CD4-positive, alpha-beta T cell treated with Interferon alpha-2 for 1 hour (primary cell): ENCODE measurements at regions not wholly inside any gene's neighbourhood (a gene's known extent, or its start where the extent isn't known, plus 50 kb on each side); places are given as distances from the start of the nearest gene placed in this dataset.

Experiments
- DNase-seq, 2 donors: peaks; one replicate each; pipeline ENCODE4 v3.0.0-alpha.2; 2020 to 2022

DNA sequence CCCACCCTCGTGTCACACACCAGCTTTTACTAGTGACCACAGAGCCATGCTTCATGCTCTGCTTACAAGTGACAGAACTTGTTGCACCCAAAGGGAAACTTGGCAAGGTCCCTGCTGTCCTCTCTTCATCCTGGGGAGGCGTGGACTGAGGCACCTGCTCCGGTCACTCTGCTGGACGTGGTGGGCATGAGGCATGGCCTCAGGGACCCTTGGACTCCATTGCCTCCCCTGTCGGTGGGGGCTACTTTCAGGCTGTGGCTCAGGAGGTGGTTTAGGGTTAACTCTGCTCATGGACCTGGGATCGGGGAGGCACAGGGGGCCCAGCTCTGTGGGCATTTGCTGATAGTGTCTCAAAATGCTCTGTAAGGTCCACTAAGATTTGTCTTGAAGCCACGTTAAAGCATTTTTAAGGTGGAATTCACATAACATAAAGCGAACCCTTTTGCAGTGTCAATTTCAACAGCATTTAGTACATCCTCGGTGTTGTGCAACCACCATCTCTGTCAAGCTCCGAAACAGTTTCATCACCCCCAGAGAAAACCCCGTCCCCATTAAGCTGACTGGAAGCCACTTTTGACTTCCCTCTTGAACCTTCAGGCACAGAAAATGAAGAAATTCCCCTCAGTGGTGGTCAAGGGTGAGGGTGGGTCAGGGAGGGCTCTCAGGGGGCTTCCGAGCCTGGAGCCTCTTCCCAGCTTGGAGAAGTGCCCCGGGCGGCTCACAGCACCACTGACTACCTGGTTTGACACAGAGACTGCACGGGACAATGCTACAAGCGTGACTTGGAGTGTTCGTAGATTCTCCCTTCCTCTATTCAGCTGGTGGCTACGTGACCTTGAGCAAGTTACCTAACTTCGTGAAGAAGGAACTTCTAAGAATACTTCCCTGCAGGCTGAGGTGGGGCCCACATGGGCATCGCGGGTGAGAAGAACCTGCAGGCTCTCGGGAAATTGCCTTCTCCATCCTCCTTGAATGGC is 100.0 kb upstream of the HDAC4 start:
- DNase-seq, result peak; percentile 19 to 51

DNA sequence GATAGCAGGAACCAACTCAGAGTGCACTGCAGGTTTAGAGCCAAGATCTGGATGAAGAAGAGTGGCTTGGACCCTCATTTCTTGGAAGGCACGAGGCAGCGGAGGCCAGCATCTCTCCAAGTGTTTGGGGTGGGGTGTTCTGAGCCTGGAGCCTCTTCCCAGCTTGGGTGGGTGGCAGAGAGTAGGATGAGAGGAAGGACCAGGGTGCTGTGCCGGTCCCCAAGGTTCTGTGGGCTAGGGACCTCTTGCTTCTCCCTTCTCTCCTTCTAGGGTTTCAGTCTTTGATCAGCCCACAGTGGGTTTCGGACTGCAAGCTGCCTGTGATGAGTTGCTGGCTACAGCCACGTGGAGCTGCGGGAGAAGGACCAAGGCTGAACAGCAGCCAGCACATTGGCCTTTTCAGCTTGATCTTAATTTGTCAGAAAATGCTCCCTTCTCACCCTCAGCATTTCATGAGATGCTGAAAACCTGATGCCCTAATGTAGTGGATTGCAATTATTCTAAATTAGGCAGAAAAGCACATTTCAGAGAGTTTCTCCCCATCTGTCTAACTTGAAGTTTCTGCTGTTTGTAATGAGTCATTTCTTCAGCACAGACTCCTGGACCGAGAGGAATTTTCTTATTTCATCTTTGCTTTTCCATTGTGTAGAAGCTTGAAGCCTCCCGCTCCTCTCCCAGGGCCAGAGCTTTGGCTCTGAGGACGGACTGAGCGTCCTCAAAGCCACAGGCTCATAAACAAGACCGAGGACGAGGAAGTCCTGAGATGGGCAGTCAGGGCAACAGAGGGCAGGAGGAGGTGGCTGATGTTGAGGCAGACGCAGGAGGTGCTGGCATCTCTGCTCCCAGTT is 99.1 kb upstream of the HDAC4 start:
- no peak for DNase-seq

DNA sequence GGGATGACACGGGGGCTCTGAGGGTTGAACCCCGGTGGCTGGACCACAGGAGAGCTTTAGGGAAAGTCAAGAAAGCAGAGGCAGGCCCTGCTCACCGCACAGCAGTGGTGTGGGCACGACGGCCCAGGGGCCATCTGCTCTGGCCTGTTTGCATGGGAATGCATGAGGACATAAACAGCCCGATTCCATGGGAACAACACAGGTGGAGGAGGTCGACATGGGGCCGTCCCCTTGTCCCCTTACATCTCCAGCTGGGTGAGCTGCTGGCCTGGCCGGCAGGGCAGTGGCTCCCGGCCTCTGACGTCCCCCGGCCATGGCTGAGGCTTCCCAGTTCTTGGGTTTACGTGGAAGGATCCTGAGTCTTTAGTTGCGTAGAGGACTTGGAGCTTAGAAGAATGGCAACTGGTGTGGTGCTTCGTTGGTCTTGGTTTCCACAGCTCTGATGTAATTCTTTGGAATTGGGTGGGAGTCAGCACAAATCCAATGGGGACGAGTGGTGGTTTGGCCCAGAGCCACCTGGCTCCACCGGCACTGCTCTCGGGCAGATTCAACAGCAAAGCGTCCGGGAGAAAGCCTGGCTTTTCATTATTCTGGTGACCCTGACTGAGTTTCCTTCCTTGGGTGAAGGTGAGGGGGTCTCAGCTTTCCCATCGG is 98.3 kb upstream of the HDAC4 start:
- DNase-seq, result no peak

DNA sequence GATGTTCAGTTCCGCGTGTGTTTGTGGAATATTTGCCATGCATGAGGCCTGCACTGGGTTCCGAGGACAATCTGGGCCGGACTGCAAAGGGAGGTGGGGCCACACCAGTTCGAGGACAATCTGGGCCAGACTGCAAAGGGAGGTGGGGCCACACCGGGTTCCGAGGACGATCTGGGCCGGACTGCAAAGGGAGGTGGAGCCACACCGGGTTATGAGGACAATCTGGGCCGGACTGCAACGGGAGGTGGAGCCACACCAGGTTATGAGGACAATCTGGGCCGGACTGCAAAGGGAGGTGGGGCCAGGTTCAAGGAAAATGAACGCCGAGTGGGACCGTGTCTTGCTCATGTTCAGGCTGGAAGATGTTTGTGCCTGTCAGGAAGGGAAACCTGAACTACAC is 97.8 kb upstream of the HDAC4 start:
- DNase-seq, result no peak

DNA sequence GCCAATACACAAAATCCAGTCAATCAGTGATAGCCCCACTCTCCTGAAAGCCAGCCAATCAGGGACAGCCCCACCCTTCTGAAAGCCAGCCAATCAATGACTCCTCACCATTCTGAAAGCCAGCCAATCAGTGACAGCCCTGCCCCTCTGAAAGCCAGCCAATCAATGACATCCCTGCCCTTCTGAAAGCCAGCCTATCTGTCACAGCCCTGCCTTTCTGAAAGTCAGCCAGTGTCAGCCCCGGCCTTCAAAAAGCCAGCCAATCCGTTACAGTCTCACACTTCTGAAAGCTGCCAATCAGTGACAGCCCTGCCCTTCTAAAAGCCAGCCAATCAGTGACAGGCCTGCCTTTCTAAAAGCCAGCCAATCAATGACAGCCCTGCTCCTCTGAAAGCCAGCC is 95.9 kb upstream of the HDAC4 start:
- no peak for DNase-seq

DNA sequence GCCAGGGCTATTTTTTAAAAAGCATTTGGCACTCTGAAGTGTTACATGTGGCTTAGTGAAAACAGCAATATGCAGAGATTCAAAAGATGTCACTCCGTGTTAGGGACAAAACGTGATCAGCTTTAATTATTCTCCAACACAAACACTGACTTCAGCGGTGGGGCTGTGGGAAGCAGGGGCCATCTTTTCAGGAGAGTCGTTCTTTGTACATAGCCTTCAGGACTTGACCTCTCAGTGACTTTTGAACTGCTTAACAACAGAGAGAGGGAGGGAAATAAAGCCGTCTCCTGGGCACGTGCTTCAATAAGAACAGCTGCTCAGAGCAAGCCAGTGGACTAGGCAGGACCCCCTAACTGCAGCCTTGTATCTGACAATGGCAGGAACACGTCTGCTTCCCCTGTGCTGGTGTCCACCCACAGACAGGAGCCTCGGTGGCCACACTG is 95.0 kb upstream of the HDAC4 start:
- DNase-seq, result no peak

DNA sequence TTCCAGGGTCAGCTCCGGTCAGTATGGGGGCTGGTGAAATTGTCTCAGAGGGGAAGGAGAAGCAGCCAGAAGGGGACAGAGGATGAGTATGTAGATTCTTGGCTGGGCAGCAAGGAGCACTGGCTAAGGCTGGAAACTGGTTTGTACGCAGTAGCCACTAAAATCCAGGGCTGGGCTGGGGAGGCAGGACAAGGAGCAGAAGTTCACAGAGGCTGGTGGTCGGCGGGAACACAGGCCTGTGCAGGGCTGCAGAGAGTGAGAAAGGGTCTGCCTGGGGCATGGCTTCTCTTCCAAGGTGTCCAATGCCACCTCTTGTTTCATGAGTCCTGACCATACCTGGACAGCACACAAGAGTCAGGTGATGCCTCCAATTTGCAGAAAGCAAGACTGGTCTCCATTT is 94.4 kb upstream of the HDAC4 start:
- DNase-seq, result no peak

DNA sequence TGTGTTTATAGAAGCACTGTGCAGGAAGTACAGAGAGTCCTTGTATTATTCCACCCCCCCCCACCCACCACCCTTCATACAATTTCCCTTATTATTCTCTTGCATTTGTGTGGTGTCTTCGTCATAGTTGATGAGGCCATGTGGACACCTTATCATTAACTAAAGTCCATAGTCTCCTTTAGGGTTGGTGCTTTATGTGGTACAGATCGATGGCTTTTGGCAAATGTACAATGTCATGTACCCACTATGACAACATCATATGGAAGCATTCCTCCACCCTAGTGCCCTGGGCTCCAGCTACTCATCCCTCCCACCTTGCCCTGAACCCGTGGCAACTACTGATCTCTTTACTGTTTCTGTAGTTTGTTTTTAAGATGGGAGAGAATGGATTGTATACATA is 93.8 kb upstream of the HDAC4 start:
- DNase-seq, result no peak

DNA sequence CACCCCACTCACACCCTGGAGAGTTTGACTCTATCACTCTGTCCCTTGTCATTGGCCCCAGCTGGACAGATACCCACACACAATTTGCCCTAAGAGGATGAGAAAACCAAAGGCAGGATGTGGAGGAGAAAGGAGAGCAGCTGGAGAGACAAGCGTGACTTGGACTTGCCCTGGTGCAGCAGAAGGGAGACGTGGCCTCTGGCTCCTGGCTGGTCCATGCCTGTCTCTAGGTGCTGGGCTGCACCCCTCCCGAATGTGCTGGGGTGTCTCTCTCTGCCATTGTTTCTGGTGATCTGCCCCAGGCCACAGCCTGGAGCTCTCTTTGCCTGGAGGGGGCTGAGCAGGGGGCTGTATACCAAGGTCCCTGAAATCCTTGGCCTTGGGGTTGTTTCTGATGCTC is 88.7 kb upstream of the HDAC4 start:
- DNase-seq, result no peak

DNA sequence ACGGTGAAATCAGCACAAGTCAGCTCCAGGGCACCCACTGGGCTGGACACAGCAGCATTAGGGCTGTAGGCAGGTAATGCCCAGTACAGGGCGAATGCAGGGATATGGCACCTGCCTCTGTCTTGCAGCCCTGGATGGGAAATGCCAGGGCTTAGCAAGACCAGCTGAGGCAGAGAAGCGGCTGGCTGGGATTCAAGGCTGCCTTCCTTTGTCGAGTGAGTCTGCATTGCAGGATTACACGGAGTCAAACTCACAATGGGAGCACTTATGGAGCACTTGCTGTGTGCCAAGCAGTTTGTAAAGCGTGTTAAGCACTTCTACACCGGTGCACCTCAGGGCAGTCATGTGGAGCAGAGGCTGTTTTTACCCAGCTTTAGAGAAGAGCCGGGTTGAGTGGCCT is 87.3 kb upstream of the HDAC4 start:
- DNase-seq, result no peak

DNA sequence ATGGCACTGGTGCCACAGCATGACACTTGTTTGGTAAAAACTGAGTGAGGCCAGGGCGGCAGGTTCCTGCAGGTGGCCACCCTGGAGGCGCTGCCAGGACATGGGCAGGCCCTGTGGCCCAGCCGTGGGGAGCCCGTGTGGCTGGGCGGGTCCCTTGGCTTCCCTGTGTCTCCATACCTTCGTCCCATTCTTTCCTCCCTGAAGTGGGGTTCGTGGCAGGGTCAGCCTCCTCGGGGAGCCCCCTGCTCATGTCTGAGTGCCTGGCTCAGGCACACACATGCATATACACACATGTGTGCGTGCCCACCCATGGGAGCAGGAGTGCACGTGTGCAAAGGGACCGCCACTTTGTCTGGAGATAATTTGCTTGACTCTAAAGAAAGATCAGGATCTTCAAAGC is 86.5 kb upstream of the HDAC4 start:
- no peak for DNase-seq

DNA sequence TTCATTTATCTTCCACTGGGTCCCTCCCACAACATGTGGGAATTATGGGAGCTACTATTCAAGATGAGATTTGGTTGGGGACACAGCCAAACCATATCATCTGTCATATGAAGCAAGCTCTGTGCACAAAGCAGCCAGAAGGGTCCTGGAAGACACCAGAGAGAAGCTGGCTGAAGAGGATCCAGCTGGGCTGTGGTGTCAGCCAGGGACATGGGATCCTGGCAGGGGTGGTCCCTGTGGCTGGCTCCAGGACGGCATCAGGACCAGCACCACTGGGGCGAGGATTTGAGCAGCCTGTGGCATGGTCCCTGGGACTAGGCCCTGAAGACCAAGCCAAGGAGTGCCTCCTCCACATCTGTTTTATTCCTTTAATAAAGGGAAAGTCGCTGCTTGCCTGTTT is 84.8 kb upstream of the HDAC4 start:
- no peak for DNase-seq

DNA sequence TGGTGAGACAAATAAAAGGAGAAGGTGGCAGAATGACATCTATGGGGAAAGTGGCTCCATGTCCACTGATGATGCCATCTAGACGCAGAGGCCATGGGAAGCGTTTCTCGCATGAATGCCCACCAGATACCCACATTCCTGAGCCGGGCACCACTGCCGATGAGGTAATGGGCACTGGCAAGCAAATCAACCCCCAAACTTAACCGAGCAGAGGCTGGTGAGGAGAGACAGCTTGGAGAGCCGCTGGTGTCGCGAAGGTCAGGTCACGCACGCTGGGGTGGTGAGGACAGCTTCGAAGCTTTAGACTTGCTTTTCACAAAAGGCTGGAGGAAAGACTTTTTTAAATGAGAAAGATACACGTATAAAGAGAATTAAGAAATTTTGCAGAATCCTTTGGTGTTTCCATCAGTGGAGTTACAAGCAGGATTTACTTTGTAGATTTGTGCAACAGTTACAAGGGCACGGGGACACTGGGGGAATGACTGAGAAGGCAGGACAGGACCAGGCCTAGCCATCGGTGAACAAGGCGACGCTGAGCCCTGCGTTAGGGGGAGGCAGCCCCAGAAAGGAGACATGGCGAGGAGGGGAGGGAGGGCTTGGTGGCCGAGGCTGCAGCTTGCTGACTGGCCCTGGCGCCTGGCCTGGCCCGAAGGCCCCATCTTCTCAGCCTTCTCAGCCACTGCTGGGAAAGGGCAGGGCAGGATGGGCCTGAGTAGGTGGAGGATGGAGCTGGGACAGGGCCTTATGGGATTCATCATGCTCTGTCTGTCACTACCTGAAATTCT is 83.9 kb upstream of the HDAC4 start:
- no peak for DNase-seq

DNA sequence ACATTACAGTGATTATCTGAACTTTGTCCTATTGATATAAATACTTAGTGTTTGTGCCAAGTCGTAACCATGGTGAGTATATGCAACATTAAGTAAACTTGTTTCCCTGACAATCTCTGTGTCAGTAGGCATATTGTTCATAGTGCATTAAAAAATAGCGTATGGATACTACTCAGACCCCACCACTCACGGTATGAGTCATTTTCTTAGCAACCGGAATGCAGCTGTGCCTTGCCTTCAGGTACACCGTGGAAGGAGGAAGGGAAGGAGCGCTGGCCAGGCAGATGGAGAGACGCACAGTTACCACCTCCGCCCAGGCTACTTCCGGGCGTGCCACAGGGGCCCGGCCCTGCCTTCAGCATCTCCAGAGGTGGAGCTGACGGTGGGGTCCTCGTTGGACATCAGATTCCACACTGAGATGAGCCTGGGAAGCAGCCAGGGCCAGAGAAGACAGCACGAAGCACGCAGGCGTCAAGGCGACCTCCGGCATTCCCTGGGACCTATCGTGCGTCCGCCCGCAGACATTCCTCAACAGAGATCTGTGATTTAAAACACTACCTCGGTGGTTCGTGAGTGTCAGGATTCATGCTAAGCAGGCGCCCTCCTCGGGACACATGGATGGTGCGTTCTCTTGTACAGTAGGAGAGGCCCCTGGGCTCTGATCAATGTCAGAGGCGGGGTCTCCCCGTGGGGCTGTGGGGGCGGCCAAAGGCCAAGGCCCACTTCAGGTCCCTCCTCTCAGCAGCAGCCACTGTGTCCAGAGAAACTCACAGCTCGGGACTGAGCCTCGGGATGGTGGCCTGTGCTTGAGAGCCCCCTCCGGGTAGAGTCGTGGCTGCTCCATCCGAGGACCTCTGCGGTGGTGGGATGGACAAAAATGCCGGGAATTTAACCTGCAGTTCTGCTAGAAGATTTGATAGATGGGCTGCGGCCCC is 82.2 kb upstream of the HDAC4 start:
- DNase-seq, result no peak

DNA sequence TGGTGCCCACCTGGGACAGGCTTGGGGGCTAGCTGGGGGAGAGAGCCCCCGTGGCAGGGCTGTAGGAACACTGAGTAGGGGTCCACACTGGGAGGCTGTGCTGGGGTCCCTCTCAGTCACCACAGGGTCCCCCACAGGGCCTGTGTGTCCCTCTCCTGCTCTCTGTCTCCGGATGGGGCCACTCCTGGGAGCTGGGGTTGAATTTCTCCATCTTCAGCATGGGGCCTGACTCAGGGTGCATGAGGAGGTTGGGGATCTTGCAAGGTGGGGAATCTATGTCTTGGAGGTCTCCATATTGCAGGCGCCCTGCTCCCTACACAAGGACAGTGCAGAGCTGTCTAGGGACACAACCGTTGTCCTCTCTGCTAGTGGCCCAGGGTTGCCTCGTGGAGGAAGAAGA is 78.7 kb upstream of the HDAC4 start:
- DNase-seq, result no peak

DNA sequence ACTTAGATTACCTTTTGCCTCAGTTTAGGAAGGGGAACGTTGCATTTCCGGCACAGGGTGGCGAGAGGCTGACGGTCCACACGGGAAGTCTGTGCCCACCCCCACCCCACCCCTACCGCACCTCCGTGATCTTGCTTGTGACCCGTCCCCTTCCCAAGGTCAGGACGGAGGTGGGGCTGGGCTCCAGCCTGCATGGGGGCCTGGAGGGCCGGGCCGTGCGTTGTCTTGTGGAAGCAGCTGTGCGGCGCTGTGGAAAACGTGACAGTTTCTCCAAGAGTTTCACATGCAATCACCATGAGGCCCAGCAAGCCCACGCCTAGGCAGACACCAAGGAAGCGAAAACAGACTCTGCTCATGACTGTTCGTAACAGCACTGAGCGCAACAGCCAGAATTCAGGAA is 76.8 kb upstream of the HDAC4 start:
- DNase-seq, result no peak

DNA sequence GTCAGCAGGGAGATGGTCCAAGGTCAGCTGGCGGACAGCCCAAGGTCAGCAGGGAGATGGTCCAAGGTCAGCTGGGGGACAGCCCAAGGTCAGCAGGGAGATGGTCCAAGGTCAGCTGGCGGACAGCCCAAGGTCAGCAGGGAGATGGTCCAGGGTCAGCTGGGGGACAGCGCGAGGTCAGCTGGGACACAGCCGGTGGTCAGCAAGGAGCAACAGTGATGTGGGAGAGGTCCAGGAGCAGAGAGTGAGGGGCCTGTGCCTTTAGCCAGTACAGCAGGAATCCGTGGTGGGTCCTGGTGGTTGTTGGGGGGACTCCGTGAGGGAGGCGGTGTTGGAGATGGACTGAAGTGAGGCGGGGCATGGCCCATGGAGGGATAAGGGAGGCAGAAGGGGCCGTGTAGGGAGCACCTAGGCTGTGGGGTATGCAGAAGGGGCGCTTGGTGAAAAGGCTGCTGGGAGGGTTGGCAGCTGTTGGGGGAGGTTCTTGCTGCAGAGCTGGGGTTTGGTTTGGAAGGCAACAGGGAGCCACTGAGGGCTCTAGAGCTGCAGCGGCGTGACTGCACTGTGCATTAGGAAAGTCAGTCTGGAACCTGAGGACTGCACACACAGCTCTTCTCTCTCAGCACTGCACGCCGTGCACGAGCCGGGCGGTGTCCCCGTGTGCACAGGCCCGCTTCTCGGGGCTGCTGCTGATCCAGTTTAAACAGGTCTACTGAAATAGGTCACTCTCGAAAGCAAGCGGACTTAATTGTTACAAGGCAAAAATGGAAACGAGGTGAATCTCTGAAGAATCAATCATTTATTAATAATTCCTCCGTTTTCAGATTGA is 76.2 kb upstream of the HDAC4 start:
- no peak for DNase-seq

DNA sequence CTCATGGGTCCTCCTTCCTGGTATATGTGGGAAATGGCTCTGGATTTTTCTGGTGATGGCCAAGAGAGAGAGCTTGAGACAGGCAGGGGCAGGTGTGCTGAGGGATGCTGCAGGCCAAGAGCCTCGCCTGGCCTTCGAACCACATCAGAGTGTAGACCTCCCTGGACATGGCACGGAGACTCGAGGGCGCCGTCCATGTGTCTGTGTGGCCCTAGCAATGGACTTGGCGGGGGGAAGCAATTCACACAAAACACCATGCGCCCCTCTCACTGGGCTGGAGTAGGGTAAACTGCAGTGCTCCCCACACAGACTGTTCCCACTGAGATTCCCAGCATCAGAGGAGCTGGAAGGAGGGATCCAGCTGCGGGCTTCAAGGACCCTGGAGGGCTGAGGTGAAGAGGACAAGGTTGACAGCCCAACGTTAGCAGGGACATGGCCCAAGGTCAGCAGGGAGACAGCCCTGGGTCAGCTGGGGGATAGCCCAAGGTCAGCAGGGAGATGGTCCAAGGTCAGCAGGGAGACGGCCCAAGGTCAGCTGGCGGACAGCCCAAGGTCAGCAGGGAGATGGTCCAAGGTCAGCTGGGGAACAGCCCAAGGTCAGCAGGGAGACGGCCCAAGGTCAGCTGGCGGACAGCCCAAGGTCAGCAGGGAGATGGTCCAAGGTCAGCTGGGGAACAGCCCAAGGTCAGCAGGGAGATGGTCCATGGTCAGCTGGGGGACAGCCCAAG is 75.4 kb upstream of the HDAC4 start:
- DNase-seq, result no peak

DNA sequence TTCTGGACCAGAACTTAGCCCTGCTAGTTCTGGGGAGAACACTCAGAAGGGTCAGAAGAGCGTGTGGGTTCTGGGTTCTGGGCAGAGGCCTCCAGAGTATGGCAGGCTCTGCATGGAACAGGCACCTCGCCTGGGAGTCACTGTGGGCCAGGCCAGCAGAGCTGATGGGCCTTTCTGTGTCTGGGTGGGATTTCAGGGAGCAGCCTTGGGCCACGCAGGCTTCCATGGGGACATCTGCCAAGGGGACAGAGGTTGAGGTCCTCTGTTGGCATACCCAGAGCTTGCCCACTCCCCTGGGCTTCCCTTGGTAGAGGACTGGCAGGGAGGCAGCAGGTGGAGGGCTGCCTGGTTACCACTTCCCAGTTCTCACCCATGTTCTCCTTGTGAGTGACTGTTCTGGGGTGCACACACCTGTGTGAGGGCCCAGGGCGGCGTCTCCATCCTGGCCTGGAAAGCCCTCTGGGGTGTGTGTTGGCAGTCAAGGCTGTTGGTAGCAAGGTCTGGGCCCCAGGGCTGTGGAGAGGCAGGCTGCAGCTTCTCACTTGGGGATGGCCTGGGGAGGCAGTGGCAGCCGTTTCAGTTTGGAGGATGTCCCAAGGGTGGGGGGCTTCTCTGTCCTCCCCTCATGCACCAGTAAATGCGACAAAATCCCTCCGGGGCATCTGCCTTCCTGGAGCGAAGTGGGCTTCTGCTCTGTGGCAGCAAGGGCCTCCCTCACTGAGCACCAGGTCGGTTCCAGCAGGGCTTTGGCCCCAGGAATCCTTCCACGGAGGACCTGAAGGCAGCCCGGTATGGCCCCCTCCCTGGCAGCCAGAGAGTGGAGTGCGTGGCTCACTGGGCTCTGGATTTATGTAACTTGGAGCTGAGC is 74.6 kb upstream of the HDAC4 start:
- DNase-seq, result no peak
